Peyer's patch (tissue), 4 donors: ENCODE measurements at regions not wholly inside any gene's neighbourhood (a gene's known extent, or its start where the extent isn't known, plus 50 kb on each side); places are given as distances from the start of the nearest gene placed in this dataset.
"Not testable (repeated sequence)": the region's sequence is repeated elsewhere in the genome, so short reads cannot be mapped to it uniquely, and the experiment has no call there.

Source experiments
- DNase-seq, 3 donors: peaks; one replicate each; pipeline ENCODE4 v3.0.0-alpha.2; 2017 to 2019
- H3K27ac ChIP-seq, 4 donors: fragments of 200-600 bp; sonication (generic); one replicate each; pipeline ENCODE4 v1.5.1; 2016 to 2019
- H3K27me3 ChIP-seq, 2 donors: fragments of 200-600 bp; sonication (generic); one replicate each; pipeline ENCODE4 v1.5.1; 2019
- H3K36me3 ChIP-seq, 3 donors: fragments of 200-600 bp; sonication (generic); one replicate each; pipeline ENCODE4 v1.5.1; 2016 to 2019
- H3K4me1 ChIP-seq, 4 donors: fragments of 200-600 bp; sonication (generic); one replicate each; pipeline ENCODE4 v1.5.1; 2016 to 2019
- H3K4me3 ChIP-seq, 4 donors: fragments of 200-600 bp; sonication (generic); 1 replicate in 3 of 4; 2 replicates in 1 of 4; pipeline ENCODE4 v1.5.1; 2016 to 2019; ENCODE audit warnings: mild to moderate bottlenecking in 1 of 4
- H3K9me3 ChIP-seq, 4 donors: fragments of 200-600 bp; sonication (generic); one replicate each; pipeline ENCODE4 v1.5.1; 2016 to 2019; ENCODE audit warnings: mild to moderate bottlenecking in 1 of 4
- POLR2A ChIP-seq, 2 donors: fragments of 450-650 bp; IDR thresholded peaks; one replicate each; pipeline ENCODE4 v1.5.1; 2017; ENCODE audit warnings: antibody characterized with exemption in 2 of 2, mild to moderate bottlenecking in 2 of 2, moderate library complexity in 2 of 2
- TF ChIP-seq, protein P1 (sequence below), 6 experiments: fragments of 450-650 bp in 4 of 6; fragments of 200-600 bp in 2 of 6; sonication (generic) in 1 of 6; IDR thresholded peaks; one replicate each; pipeline ENCODE4 v1.5.1; 2017 to 2019; ENCODE audit warnings: antibody characterized with exemption in 6 of 6, mild to moderate bottlenecking in 3 of 6, moderate library complexity in 1 of 6

DNA sequence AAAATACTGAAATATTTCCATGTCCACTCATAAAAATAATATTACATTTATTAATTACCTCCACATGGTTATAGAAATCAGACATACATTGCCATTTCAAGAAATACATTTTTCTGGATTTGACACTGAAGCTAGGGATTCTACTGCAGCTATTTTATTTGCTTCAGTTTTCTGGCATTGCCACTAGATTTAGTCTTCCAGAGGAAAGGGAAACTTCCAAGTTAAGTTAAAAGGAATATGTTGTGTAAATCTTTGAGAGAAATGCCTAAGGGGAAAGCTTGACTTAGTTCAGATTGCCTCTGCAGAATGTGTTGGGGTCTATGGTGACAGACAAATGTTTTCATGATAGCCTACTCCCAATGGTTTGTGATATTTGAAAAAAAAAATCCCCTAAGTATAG, 1631.3 kb downstream of the PCDH18 start:
- no peak for DNase-seq
- H3K4me3 ChIP-seq, result no peak overlapping the region
- H3K27ac ChIP-seq, result no peak overlapping the region
- no peaks in the 10 kb centered on the region for H3K4me1 ChIP-seq
- no peaks in the 10 kb centered on the region for H3K9me3 ChIP-seq
- no peaks in the 10 kb centered on the region for H3K27me3 ChIP-seq
- no peaks in the 10 kb centered on the region for H3K36me3 ChIP-seq
- TF ChIP-seq POLR2A (IDR thresholded peaks at IDR 0.05), result no peak
- TF ChIP-seq, protein P1, sequence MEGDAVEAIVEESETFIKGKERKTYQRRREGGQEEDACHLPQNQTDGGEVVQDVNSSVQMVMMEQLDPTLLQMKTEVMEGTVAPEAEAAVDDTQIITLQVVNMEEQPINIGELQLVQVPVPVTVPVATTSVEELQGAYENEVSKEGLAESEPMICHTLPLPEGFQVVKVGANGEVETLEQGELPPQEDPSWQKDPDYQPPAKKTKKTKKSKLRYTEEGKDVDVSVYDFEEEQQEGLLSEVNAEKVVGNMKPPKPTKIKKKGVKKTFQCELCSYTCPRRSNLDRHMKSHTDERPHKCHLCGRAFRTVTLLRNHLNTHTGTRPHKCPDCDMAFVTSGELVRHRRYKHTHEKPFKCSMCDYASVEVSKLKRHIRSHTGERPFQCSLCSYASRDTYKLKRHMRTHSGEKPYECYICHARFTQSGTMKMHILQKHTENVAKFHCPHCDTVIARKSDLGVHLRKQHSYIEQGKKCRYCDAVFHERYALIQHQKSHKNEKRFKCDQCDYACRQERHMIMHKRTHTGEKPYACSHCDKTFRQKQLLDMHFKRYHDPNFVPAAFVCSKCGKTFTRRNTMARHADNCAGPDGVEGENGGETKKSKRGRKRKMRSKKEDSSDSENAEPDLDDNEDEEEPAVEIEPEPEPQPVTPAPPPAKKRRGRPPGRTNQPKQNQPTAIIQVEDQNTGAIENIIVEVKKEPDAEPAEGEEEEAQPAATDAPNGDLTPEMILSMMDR (IDR thresholded peaks at IDR 0.05), result no peak

DNA sequence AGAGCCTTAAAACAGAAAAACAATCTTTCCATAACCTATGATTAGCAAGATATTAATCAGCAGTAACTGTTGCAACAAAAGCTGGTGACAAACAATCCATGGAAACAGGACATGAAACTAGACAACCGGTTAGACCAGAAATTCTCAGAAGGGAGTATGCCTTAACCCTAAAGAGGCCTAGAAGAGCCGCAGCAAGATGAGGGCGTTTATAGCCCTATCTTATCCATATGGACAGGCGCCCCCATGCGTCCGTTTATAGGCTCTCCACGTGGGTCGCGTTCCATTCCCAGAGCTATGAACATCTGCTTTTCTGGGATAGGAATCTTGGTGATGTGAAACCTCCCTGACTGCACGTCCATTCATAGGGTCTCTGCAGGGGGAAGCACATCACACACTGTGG, 1662.7 kb upstream of the PABPC4L start:
- H3K36me3 ChIP-seq, DNase-seq: not testable (repeated sequence)

DNA sequence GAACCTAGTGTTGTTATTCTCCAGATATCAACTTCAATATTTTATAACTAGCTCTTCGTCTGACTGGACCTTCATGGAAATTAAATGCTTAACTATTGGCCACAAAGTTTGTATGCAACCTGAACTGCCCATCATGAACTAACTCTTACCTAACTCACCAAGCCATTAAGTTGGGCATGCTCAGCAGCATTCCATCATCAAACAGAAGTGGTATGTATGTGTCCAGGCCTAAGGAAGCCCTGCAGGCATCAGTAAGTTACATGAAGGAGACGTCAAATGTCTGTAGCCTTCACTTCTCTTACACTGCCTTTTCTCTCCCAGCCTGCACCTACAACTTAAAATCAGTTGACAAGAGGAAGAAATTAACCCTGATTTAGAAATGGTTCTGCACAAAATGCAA, 1639.2 kb upstream of the PABPC4L start:
- no peak overlapping the region for H3K4me3 ChIP-seq
- TF ChIP-seq, protein P1 (IDR thresholded peaks at IDR 0.05), result no peak
- no peak for TF ChIP-seq POLR2A (IDR thresholded peaks at IDR 0.05)
- DNase-seq, result no peak
- no peaks in the 10 kb centered on the region for H3K36me3 ChIP-seq
- H3K9me3 ChIP-seq, result no peaks in the 10 kb centered on the region
- H3K4me1 ChIP-seq, result no peaks in the 10 kb centered on the region
- no peaks in the 10 kb centered on the region for H3K27me3 ChIP-seq
- no peak overlapping the region for H3K27ac ChIP-seq

More for the DNA sequence above, 1662.7 kb upstream of the PABPC4L start:
- not testable (repeated sequence) for H3K9me3 ChIP-seq, H3K27ac ChIP-seq, H3K27me3 ChIP-seq, H3K4me3 ChIP-seq, H3K4me1 ChIP-seq

DNA sequence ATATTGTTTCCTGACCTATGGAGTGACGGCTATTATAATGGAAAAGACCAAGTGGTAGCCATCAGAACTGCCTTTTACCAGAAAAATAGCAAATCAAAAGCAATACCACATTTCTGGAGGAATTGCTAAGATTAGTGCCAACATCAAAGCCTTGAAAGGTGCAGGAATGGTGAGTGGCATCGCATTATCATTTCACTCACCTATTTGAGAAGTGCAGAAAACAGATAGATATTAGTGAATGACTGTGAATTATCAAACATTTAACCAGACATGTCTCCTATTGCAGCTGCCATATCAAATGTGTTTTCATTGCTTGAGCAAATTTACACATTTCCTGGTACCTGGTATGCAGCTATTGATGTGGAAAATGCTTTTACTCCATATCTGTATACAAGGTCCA, 1638.1 kb upstream of the PABPC4L start:
- Histone ChIP-seq H3K4me1 (no peaks in the 10 kb centered on the region), H3K9me3 (no peaks in the 10 kb centered on the region), H3K27ac (no peak overlapping the region), H3K27me3 (no peaks in the 10 kb centered on the region), H3K4me3 (no peak overlapping the region), H3K36me3 (no peaks in the 10 kb centered on the region)
- no peak for DNase-seq
- TF ChIP-seq, protein P1 (IDR thresholded peaks at IDR 0.05), result no peak

DNA sequence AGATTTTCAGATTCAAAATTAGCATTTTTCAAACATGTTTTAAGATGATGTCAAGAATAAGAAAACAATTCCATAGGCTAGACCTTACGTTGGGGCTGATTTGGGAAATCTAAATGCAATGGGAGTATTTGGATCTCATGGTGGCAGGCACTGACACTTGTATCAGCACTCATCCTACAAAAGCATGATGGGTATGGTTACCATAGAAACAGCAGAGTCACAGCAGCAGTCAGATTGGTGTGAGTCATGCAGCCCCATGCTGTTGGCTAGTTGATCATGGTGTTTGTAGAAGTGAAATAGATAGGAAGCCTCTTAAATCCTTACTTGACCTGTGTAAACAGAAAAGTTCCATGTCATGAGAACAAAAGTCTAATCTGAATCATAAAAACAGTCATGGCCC, 1637.3 kb upstream of the PABPC4L start:
- Histone ChIP-seq H3K27ac (no peak overlapping the region), H3K4me1 (no peaks in the 10 kb centered on the region), H3K27me3 (no peaks in the 10 kb centered on the region), H3K9me3 (no peaks in the 10 kb centered on the region), H3K4me3 (no peak overlapping the region), H3K36me3 (no peaks in the 10 kb centered on the region)
- TF ChIP-seq, protein P1 (IDR thresholded peaks at IDR 0.05), result no peak
- TF ChIP-seq POLR2A (IDR thresholded peaks at IDR 0.05), result no peak
- DNase-seq, result no peak

DNA sequence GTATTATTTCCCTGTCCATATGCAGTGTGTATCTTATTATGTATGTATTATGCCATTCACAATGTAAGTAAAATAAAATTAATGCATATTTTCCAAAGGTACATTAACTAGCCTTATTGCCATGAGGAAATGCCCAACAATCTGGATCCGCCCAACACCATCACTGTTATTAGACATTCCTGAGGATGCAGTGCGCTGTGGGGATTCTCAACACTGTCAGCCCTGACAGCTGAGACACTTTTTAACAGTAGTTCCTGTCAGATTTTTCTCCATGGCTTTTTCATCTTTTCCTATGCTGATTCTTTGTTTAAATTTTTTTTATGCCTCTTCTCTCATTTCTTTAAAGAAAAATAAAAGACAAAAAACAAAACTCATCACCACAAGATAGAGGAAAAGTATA, 1632.9 kb upstream of the PABPC4L start:
- TF ChIP-seq POLR2A (IDR thresholded peaks at IDR 0.05), result no peak
- TF ChIP-seq, protein P1 (IDR thresholded peaks at IDR 0.05), result no peak
- Histone ChIP-seq H3K36me3 (no peaks in the 10 kb centered on the region), H3K27me3 (no peaks in the 10 kb centered on the region), H3K4me3 (no peak overlapping the region), H3K4me1 (no peaks in the 10 kb centered on the region), H3K9me3 (no peaks in the 10 kb centered on the region), H3K27ac (no peak overlapping the region)
- DNase-seq, result no peak
